Choroid plexus epithelial cell (primary cell): ENCODE measurements at regions not wholly inside any gene's neighbourhood (a gene's known extent, or its start where the extent isn't known, plus 50 kb on each side); places are given as distances from the start of the nearest gene placed in this dataset.

Experiments used
- DNase-seq: peaks from one replicate; pipeline ENCODE4 v3.0.0-alpha.2; 2010; ENCODE audit warnings: low read depth
- H3K4me3 ChIP-seq: 2 replicates; pipeline ENCODE4 v1.5.1; 2011; ENCODE audit warnings: low read depth, mild to moderate bottlenecking, control low read depth, low read length, moderate library complexity
- CTCF ChIP-seq: conservative IDR thresholded peaks from 2 replicates; pipeline ENCODE4 v1.5.1; 2011; ENCODE audit warnings: low read depth, mild to moderate bottlenecking, control low read depth, inconsistent platforms, low read length, moderate library complexity

- DNase-seq = no peak
- no peak overlapping the region for H3K4me3 ChIP-seq
- TF ChIP-seq CTCF = no peak
These were observed 379.5 kb upstream of the FGF13 start for GRCh38 chrX:139091066-139091465.

GRCh38 chrX:139086246-139086645 lies 374.7 kb upstream of the FGF13 start:
- H3K4me3 ChIP-seq = no peak overlapping the region
- TF ChIP-seq CTCF = no peak
- no peak for DNase-seq

DNA sequence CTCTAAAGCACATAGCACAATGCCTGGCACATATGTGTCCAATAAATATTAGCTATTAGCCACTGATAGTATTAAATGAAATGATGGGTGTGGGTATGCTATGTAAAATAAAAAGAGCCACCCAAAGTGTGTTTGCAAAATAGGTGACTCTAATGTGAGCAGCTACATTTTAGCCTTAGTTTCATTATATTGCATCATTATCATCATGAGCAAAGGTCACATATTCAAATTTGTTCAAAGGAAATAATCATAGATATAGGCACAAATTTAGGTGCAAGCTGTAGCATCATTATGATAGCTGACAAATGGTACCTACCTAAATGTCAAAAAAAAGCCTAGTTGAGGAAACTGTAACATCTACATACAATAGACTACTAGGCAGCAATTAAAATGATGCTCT lies 373.9 kb upstream of the FGF13 start:
- TF ChIP-seq CTCF = no peak
- H3K4me3 ChIP-seq = no peak overlapping the region
- DNase-seq = no peak

DNA sequence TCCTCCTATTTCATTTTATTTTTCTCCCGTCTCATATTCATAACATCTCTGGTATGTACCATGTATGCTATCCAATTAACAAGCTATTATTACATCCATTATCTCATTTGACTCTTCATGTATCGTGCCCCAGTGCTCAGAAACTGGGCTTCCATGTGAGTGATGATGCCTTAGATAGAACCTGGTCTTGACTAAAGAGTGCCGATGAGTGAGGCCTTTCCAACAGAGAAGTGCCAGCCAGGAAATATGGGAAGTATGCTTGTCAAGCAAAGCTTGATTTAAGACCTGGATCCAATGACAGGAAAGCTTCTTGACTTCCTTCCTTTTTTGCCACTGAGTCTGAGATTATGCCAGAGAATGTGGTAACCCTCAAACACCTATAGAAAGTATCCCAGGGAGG lies 371.7 kb upstream of the FGF13 start:
- H3K4me3 ChIP-seq = no peak overlapping the region
- DNase-seq = no peak
- no peak for TF ChIP-seq CTCF

DNA sequence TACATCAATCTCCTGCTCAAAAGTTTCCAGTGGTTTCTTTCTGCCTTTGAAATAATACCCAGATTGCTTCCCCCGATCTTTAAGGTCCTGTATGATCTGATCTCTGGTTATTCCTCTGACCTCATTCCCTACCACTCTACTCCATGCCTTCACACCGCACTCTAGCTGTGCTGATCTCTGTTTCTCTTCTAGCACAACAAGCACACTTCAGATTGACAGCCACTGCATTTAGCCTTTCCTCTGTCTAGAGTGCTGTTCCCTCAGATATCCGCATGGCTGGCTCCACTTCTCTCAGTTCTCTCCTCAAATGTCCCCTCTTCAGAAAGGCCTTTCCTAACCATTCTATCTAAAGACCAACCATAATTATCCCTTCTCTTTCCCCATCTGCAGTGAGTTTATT lies 370.4 kb upstream of the FGF13 start:
- no peak for DNase-seq
- H3K4me3 ChIP-seq = no peak overlapping the region
- TF ChIP-seq CTCF = no peak

DNA sequence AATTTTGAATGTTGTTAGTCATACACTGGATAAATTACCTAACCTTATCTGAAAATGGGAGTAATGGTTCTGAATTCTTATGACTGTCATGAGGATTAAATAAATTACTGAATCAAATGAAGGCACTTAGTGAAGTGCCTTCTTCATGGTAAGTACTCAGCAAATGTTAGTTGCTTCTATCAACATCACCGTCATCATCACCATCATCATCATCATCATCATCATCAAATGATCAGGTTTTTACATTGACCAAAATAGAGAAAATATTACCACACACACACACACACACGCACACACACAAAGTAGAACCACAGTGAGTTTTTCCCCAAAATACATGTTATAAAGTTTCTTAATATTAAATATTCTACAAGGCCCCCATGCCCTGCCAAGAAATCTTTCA lies 368.3 kb upstream of the FGF13 start:
- no peak for TF ChIP-seq CTCF

GRCh38 chrX:139078761-139079280 lies 367.3 kb upstream of the FGF13 start:
- TF ChIP-seq CTCF = no peak
- H3K4me3 ChIP-seq = no peak overlapping the region
- DNase-seq = no peak

More for the DNA sequence above, 368.3 kb upstream of the FGF13 start:
- H3K4me3 ChIP-seq = no peak overlapping the region
- no peak for DNase-seq
